NCI-H82 treated with DMSO at 0.1 percent for 48 hours (cell line): ENCODE measurements at regions not wholly inside any gene's neighbourhood (a gene's known extent, or its start where the extent isn't known, plus 50 kb on each side); places are given as distances from the start of the nearest gene placed in this dataset.
"Not testable (repeated sequence)": the region's sequence is repeated elsewhere in the genome, so short reads cannot be mapped to it uniquely, and the experiment has no call there.

Source experiments
- DNase-seq: peaks from one replicate; lab custom pipeline; 2025; ENCODE audit not compliant: unreplicated experiment; lab: John Stamatoyannopoulos, UW

DNA sequence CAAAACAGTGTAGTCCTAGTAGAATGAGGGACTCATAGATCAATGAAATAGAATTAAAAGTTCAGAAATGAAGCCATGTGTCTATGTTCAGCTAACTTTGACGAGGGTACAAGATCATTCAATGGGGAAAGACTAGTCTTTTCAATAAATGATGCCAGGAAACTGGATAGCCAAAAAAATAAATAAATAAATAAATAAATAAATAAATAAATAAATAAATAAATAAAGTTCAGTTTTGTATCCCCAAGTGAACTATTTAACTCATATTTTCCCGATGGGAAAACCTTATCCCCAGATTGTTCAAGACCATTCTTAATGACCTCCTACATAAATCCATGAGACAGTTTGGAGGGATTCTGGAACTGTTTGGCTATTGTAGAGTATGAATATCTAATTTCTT, 277.1 kb upstream of the EYS start:
- DNase-seq, result no peak

DNA sequence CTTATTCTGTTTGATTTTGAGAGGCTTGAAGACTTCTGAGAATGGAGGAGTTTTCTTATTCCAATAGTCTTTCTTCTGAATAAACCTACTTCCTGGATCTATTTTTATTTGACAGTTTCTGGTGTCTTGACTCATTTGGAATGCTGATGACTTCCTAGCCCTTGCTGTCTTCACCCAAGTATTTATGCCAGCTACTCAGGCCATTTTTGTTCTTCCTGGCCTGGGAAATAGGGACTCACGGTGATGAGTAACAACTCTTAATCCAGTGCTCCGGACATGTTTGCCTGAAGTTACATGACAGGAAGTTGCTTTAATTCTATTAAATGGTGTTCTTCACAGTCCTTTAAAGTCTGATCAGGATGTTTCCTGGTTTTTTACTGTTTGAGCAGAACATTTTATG, 272.1 kb upstream of the EYS start:
- DNase-seq, result no peak

DNA sequence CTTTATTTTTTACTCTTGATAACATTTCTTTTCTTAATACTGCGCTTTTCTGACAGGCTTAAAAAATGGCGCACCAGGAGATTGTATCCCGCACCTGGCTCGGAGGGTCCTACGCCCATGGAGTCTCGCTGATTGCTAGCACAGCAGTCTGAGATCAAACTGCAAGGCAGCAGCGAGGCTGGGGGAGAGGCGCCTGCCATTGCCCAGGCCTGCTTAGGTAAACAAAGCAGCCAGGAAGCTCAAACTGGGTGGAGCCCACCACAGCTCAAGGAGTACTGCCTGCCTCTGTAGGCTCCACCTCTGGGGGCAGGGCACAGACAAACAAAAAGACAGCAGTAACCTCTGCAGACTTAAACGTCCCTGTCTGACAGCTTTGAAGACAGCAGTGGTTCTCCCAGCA, 264.2 kb upstream of the EYS start:
- DNase-seq, result not testable (repeated sequence)

DNA sequence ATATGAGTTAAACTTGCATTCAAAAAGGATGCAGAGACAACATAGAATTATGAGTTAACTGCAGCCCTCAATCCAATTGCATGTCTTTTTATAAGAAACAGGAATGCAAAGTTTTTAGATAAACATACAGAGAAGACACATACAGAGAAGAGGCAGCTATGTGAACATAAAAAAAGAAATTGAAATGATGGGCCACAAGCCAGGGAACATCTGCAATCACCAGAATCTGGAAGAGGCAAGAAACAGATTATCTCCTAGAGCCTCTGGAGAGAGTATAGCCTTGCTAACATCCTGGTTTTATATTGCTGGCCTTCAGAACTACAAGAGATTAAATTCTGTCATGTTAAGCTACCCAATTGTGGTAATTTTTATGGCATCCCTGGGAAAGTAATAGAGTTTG, 257.2 kb upstream of the EYS start:
- no peak for DNase-seq

DNA sequence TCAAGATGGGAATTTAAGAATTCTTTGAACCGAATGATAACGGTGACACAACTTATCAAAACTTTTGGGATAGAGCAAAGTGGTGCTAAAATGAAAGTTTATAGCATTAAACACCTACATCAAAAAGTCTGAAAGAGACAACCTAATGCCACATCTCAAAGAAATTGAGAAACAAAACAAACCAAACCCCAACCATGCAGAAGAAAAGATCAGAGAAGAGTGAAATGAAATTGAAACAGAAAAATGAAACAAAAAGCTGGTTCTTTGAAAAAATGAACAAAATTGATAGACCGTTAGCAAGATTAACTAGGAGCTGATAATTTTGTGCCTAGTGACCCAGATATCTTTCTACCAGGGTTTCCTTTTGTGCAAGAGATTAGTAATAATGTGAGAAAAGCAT, 248.0 kb upstream of the EYS start:
- no peak for DNase-seq

DNA sequence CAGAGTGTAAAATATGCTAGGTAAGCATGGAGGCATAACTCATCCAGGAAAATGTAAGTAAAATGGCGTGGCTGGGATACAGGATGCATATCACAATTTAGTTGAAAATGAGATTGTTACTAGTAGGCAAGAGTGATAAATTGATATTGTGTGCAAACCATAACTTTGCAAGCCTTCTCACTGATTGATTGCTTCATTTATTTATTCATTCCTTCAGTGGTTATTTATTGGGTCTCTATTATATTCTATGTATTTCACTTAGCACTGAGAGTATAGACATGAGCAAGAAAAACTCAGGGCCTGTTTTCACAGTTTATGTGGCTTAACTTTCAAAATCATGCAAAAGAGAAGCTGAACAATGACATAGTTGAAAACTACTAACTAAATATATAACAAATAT, 241.0 kb upstream of the EYS start:
- DNase-seq, result no peak

DNA sequence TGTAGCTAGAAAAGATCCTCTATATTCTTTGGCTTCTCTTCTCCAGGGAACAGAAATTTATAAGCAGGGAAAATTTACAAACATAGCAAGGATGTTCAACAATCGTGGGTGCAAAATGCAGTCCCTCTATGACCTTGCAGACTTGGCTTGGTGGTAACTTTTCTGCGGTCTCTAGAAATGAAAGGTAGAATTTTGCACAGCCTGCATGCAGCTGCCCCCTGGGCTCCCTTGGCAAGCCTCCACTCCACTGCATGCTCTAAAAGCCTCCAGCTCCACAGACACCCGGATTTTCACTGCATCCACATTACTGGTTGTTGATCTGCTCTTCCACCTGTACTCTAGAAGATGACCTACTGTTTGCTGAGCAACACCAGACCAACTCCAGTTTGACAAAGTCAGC, 236.5 kb upstream of the EYS start:
- DNase-seq, result no peak

DNA sequence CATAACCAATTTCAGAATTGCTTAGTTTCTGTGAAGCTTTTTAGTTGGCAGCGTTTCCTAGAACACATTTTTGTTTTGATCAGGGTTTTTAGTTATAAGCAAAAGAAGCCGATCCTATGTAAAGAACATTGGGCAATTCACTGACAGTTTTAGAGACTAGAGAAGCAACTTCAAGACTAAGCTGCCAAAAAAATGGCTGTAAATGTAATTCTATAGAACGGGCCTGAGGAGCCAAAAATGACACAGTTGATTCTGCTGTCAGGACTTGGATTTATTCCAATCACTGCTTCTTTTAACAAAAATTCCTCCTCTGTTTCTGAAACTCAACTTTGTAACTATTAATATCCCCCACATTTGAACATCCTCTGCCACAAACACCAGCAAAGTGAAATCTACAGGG, 236.0 kb upstream of the EYS start:
- no peak for DNase-seq

DNA sequence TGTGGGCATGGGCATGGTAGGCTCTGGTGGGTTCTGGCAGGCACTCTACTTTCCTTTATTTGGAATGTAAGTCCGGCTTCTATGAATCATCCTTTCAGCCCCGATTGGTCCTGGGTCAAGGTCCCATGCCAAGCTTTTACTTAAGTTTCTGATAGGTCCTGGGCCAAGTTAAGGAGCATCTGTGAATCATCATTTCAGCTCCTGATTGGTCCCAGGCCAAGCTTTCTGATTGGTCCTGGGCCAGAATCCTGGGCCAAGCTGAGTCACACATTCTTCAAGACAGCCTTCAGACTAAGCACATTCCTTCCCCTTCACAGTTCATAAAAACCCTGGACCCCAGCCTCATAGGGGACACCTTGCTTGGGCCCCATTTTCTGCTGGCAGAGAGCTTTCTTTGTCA, 231.0 kb upstream of the EYS start:
- DNase-seq, result no peak

DNA sequence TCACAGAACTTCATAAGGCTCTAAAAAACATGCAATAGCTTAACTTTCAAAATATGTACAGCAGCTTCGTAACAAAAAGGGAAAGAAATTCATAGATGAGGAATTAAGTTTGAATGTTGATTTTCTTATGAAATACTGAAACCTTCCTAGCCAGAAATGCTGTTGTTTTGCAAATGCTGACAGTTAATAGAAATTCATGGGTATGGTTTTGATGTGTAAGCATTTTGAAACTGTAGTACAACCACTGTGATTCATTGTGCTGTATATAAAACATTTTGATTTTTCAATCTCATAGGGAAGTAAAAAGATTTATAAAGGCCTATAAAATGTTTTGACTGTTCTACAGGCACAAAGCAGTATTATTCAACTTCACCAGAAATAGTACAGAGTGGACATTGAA, 228.4 kb upstream of the EYS start:
- DNase-seq, result no peak

DNA sequence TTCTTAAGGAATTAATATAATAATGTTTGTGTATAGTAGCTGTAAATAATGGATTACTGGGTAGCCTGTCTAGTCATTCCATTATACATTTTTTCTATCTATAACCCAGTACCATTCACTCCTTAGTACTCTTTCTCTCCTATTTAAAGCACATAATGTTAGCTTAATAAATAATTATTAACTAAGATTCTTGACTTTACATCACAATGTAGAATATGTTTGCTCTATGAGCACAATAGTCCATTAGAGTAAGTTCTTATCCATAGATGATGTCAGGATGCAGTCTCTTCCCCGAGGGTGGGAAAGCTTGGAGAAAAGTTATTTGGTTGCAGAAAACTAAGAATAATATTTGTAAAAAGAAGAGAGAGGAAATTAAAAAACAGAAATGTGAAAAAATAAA, 226.4 kb upstream of the EYS start:
- no peak for DNase-seq

DNA sequence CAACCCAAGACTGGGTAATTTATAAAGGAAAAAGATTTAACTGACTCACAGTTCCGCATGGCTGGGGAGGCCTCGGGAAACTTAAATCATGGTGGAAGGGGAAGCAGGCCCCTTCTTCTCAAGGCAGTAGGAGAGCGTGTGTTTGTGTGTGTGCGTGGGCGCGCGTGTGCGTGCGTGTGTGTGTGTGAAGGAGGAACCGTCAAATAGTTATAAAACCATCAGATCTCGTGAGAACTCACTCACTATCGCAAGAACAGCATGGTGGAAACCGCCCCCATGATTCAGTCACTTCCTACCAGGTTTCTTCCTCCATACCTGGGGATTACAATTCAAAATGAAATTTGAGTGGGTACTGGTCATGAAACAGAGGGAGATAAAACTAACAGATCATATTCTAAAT, 220.1 kb upstream of the EYS start:
- no peak for DNase-seq

DNA sequence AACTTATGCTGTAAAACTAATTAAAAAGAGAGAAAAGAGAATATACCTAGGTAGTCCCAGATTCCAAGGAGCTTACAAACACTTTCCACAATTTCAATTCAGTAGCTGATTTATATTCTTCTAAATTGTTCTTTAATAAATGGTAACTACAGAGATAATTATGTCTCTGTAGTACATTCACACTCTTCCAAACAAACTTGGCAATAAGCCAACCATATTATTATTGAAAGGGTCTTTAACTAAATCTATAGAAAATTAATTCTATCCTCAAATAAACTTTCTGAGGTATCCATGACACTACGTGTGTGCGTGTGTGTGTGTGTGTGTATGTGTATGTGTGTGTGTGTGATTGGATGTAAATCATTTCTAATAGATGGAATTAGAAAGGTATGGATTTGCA, 217.4 kb upstream of the EYS start:
- no peak for DNase-seq

DNA sequence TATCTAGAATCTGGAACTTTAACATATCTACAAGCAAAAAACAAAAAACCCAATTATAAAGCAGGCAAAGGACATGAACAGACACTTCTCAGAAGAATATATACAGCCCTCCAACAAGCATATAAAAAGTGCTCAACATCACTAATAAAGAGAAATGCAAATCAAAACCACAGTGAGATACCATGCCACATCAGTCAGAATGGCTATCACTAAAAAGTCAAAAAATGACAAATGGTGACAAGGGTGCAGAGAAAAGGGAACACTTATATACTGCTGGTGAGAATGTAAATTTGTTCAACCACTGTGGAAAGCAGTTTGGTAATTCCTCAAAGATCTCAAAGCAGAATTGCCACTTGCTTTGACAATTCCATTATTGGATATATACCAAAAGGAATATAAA, 215.0 kb upstream of the EYS start:
- DNase-seq, result no peak

DNA sequence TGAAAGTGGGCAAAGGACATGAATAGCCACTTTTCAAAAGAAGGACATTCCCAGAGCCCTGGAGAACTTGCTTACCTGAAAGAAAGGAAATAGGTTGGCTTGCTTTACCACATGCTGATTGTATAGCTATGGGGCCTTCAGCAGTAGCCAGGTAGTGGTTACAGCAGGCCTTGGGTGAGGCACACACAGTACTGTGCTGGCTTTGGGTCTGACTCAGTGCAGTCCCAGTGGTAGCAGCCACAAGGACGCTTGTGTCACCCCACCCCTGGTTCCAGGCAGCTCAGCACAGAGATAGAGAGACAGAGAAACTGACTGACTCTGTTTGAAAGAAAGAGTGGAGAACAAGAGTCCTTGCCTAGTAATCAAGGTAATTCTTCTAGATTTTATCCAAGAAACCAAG, 201.0 kb upstream of the EYS start:
- DNase-seq, result no peak

DNA sequence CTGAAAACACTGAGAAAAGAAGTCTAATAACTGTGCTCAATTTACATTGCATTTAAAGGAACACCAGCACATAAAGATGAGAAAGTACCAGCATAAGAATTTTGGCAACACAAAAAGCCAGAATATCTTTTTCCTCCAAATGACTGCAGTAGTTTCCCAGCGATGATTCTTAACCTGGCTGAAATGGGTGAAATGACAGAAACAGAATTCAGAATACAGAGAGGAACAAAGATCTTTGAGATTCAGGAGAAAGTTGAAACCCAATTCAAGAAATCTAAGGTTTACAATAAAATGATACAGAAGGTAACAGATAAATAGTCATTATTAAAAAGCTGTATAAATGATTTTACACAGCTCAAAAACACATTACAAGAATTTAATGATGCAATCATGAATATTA, 197.0 kb upstream of the EYS start:
- no peak for DNase-seq

DNA sequence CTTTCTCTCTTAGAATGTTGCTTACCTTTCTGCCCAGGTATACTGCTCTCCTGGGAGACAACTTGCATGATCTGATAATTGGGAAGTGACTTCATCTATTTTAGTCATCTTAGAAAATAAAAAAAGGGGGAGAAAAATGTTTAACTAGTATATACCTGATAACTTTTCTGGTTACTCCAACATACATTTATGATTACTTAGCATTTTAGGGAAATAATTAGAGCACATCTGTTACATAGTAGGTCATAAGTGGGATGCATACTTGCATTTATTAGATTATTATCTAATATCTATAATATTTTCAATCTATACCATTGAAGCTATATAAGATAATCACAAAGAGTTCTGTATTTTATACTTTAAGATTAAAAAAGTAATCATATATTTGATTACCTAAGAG, 193.9 kb upstream of the EYS start:
- DNase-seq, result no peak

DNA sequence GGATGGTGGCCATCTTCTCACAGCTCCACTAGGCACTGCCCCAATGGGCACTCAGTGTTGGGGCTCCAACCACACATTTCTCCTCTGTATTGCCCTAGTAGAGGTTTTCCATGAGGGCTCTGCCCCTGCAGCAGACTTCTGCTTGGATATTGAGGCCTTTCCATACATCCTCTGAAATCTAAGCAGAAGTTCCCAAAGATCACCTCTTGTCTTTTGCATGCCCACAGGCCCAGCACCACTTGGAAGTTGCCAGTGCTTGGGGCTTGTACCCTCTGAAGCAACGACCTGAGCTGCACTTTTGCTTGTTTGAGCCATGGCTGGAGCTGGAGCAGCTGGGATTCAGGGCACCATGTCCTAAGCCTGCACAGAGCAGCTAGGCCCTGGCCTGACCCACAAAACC, 189.1 kb upstream of the EYS start:
- DNase-seq, result no peak

DNA sequence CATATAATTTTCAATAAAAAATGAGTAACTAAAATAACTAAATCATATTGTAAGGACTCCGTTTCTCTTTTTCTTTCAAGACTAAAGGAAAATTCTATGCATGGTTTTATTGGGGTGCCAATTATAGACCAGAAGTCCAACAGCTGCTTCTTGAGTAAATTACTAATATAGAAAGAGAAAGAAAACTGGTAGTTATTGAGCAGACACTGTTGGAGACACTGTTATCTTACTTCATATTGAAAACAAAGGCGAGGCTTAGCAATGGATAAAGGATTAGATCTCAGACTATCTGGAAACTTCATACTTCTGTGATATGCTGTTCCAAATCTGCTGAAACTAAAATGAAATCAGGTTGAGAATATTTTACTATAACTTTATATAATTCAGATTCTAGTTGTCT, 169.6 kb upstream of the EYS start:
- DNase-seq, result no peak

DNA sequence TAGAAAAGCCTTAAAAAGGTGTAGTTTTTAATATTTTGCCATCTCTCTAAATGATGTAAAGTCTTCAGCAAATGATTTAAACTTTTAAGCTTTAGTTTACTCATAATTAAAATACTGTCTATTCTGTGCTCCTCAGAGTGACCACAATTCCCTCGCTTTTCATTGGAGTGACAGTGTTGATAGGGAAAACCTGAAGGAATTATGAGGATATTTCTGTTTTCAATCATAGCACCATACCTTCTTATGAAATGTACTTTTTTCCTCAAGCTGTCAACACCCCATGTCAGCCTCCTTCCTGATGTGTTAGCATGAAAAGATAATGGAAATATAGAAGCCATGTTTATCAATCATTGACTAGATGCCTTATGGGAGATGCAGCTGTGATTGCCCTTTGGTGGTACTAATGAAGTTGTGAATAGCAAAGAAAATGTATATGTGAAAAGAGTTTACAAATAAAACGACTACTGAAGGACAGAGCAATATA, 145.4 kb upstream of the EYS start:
- DNase-seq, result no peak

DNA sequence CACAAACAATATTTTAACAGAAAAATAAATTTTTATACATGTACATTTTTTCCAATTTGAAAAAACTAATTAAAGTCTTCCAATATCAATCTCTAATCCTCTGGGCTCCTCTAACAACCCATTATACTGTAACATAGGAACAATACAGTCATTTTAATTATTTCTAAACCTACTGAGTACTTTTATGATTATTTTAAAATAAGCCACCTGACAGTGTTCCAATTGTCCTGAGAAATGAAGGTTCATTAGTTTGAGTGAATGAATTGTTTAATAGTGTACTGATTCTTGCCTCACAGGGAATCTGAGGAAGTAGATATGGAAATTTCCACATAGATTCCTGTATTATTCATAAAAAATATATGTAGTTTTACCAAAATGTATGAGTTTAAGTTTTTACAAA, 123.1 kb upstream of the EYS start:
- no peak for DNase-seq

DNA sequence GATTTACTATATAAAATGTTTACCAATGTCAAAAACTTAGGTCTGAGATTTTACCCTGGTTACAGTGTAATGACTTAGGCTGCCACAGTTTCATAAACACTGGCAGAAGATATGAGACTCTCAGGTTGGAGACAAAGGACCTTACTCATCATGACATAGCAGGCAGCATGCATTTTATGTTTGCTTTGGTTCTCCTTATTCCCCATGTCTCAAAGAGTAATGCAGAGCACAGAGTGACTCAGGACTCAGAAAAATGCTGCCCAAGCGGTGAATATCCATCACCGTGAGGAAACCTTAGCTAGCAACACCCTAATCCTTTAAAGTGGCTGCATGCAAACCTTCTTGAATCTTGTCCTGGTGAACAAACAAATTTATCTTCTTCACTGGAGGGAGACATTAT, 112.1 kb upstream of the EYS start:
- no peak for DNase-seq

DNA sequence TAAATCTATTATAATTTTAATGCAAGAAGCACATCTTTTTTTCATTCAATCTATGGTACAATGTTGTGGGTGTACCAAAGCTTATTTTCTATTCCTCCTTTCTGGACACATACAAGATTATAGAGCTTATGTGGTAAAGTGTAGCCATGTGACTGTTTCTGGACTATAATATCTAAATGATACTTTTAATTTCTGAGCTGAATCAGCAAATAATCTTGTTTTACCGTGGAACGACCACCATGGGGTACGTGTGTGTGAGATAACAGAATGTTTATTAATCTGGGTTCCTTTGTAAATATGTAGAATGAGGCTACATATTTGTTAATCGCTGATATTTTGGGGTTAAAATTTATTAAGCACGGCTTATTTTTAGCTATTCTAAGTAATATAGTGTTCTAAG, 111.5 kb upstream of the EYS start:
- DNase-seq, result no peak

DNA sequence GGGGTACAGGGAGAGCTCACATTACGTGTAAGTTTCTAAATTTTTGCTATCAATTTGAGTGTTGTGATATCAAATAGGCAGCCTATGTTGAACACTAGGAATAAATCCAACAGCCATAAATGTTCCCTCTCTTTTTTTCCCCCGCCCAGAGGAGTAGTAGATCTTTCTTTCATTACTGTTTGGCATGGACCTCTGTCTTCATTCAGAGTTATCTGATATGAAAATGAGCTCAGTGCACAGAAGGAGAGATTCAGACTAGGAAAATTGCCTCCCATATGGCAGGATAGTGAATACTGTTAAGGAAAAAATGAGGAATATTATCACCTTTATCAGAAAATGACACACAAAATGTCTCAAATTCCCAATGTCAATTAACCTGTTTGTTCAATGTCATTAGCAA, 110.0 kb upstream of the EYS start:
- no peak for DNase-seq
